Sigmoid colon (tissue), 3 donors: ENCODE measurements at regions not wholly inside any gene's neighbourhood (a gene's known extent, or its start where the extent isn't known, plus 50 kb on each side); places are given as distances from the start of the nearest gene placed in this dataset.

Experiments
- small RNA-seq, 3 donors: library from RNA; depleted of rRNA; stranded (forward); fragments of <200 nt; gene quantifications; one replicate each; pipeline ENCODE3, GENCODE V24; 2016

Small RNAs in the stretch of these regions (small RNA-seq; reads per million reads assigned to genes)
- gene AC107958.1, result 0 reads per million in 3 donors
